ENCODE measurements at regions not wholly inside any gene's neighbourhood (a gene's known extent, or its start where the extent isn't known, plus 50 kb on each side); places are given as distances from the start of the nearest gene placed in this dataset.

DNA sequence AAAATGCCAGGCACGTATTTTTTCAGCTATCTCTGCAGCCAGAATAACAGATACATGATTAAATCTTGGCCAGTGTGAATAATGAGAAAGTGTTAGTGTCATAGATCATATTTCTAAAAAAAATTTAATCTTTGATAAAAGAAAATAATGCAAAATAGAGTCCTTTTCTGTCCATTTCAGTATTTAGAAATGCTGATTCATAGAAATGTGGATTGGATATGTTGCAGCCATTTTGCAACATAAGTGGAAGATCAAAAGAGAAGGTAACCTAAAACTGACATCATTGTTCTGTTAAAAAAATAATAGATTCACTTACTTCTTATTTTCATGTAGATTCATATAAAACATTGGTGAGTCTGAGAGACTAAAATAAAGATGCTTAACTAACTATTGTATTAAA is 1010.3 kb downstream of the LRFN5 start:
- no peak for DNase-seq (ENCODE audit: low read depth)

DNA sequence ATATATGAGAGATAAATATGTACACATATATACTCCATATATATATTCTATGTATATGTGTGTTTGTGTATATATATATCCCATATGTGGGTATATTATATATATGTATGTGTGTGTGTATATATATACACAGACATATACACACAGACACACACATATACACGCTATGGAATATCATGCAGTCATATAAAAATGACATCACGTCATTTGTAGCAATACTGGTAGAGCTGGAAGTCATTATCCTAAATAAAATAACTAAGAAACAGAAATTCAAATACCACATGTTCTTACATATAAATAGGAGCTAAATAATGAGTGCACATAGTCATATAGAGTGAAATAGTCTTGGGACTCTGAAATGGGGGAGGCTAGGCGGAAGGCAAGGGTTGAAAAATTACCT is 1000.2 kb downstream of the LRFN5 start:
- DNase-seq (ENCODE audit: low read depth), result no peak

- DNase-seq (ENCODE audit: low read depth), result no peak
Observed at GRCh38 chr14:42602336-42602845, 995.7 kb downstream of the LRFN5 start.

DNA sequence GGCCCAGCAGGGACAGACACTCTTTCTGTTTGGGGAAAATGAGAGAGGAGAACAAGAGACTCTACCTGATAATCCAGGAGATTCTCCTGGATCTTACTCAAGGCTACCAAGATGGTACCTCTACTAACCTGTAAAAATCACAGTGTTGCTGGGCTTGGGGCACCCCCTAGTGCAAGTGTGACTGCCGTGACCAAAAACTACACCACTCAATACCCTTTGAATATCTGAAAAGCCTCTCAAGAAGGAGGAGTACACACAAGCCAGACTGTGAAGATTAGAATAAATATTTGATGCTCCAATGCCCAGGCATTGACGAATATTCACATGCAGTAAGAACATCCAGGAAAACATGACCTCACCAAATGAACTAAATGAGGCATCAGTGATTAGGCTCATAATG is 965.4 kb downstream of the LRFN5 start:
- no peak for DNase-seq (ENCODE audit: low read depth)

- DNase-seq (ENCODE audit: low read depth), result no peak
Observed at GRCh38 chr14:42569227-42569626, 962.6 kb downstream of the LRFN5 start.

GRCh38 chr14:42565556-42565955 is 958.9 kb downstream of the LRFN5 start:
- DNase-seq (ENCODE audit: low read depth), result no peak

DNA sequence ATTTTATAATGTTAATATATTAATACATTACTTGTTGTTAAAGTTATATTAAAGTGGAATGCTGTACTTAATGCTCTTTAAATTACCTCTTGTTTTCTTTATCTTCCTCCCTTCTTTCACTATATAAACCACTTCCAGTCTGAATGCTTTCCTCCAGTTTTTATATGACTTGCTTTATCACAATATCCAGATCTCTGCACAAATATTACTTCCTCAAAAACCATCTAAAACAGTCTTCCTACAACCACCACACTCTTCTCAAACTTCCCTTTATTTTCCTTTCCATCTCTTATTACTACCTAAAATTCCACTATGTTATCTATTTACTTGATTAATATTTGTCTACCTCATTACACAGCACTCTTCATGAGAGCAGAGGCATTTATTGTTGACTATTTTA is 956.6 kb downstream of the LRFN5 start:
- no peak for DNase-seq (ENCODE audit: low read depth)

- DNase-seq (ENCODE audit: low read depth), result no peak
Observed at GRCh38 chr14:42556551-42556950, 949.9 kb downstream of the LRFN5 start.

- no peak for DNase-seq (ENCODE audit: low read depth)
Observed at GRCh38 chr14:42555365-42555764, 948.7 kb downstream of the LRFN5 start.

DNA sequence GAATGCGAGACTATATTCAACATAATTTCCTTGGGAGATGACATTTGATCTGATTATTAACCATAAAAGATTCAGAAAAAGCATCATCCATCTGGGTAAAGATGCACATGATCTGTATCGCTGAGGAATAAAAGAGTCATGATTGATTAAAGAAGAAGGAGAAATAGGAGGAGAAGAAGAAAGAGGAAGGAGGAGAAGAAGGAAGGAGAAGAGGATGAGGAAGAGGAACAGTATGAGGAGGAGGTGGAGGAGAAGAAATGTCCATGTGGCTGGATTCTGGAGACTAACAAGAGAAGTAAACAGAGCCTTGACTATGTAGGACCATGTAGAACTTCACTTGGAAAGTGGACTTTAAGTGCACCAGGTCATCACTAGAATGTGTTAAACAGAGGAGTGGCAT is 947.4 kb downstream of the LRFN5 start:
- no peak for DNase-seq (ENCODE audit: low read depth)

DNA sequence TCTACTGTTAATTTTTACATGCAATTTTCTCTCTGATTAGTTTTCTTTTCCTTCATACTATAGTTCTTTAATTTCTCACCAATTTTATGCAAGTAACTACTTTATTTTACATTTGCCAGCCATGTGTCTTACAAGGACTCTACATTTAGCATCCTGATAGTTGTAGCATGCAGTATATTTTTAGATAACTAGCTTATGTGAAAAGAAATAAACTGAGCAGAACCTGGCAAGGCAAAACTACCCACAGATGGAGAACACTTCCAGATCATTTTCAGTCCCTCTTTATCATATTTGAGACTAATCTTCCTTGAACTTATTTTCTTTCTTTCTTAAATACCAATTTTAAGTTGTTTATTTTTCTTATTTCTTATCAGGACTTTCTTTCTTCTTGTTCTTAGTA is 943.6 kb downstream of the LRFN5 start:
- no peak for DNase-seq (ENCODE audit: low read depth)

- no peak for DNase-seq (ENCODE audit: low read depth)
Observed at GRCh38 chr14:42548349-42548748, 941.7 kb downstream of the LRFN5 start.

GRCh38 chr14:42545636-42546035 is 939.0 kb downstream of the LRFN5 start:
- no peak for DNase-seq (ENCODE audit: low read depth)

GRCh38 chr14:42541535-42542001 is 934.9 kb downstream of the LRFN5 start:
- no peak for DNase-seq (ENCODE audit: low read depth)

DNA sequence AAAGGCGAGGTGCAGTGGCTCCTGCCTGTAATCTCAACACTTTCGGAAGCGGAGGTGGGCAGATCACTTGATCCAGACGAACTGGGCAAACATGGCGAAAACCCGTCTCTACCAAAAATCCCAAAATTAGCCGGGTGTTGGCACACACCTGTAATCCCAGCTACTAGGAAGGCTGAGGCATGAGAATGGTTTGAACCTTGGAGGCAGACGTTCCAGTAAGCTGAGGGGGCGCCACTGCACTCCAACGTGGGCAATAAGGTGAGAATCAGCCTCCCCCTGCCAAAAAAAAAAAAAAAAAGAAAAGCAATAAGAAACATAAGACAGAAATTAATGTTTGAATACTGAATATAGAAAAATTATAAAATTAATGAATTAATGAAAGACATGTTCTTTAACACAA is 928.7 kb downstream of the LRFN5 start:
- DNase-seq (ENCODE audit: low read depth), result no peak

GRCh38 chr14:42533476-42533875 is 926.8 kb downstream of the LRFN5 start:
- no peak for DNase-seq (ENCODE audit: low read depth)

DNA sequence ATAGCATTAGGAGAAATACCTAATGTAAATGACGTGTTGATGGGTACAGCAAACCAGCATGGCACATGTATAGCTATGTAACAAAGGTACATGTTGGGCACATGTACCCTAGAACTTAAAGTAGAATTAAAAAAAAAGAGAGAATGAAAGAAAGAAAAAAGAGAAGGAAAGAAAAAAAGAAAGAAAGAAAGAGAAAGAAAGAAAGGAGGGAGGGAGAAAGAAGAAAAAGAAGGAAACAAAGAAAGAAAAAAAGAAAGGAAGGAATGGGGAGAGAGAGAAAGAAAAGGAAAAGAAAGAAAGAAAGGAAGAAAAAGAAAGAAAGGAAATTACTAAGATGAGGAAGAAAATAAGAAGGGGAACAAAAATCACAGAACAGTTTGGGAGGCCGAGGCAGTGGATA is 925.5 kb downstream of the LRFN5 start:
- DNase-seq (ENCODE audit: low read depth), result no peak

DNA sequence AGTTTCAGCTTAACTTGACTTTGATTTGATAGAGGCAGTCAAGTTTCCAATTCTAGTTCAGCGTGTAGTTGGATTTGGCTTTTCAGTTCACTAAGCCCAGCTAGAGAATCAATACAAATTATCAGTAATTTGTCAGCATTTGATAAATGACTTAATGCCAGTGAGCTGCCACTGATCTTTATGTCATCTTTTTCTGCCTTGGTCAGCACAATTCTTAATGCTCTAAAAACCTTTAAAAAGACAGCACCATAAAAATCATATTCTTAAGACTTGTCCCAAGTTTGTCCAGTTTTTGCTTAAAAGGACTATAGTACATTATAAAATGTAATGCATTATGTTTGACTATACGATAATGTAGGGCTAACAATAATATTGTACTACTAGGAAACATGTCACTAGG is 920.5 kb downstream of the LRFN5 start:
- no peak for DNase-seq (ENCODE audit: low read depth)

DNA sequence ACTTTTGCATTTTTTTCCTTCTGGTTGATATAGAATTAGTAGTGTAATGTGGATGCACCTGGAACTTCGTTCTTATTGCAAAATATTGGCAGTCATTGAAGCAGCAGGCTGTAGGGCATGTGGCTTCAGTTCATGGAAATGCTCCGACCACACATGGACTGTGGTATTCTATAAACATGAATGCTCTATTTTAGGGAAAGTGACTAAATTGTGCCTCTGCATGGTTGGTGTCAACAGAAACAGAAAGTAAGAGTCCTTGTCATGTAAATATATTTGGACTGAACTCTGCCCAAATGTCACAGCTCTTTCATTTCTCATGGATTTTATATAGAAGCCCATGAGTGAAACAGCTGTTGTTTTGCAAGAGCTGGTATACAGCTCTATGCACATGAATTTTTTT is 917.0 kb downstream of the LRFN5 start:
- no peak for DNase-seq (ENCODE audit: low read depth)

GRCh38 chr14:42517806-42518500 is 911.3 kb downstream of the LRFN5 start:
- DNase-seq (ENCODE audit: low read depth), result no peak

DNA sequence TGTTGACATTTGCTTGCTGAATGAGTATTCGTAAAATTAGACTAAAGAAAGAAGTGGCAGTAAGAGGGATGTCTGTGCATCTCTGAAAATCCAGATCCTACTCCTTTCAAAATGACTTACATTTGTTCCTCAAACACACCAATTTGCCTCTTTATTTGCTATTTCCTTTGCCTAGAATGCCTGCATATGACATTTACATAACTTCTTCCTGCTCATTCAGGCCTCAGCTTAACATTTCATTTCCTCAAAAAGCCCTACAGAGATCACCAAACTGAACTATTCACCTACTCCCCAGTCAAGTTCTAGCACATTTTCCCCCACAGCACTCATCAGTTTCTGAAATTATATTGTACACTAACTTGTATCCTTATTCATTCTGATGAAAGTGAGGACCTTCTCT is 907.2 kb downstream of the LRFN5 start:
- no peak for DNase-seq (ENCODE audit: low read depth)

GRCh38 chr14:42510071-42510470 is 903.4 kb downstream of the LRFN5 start:
- no peak for DNase-seq (ENCODE audit: low read depth)

DNA sequence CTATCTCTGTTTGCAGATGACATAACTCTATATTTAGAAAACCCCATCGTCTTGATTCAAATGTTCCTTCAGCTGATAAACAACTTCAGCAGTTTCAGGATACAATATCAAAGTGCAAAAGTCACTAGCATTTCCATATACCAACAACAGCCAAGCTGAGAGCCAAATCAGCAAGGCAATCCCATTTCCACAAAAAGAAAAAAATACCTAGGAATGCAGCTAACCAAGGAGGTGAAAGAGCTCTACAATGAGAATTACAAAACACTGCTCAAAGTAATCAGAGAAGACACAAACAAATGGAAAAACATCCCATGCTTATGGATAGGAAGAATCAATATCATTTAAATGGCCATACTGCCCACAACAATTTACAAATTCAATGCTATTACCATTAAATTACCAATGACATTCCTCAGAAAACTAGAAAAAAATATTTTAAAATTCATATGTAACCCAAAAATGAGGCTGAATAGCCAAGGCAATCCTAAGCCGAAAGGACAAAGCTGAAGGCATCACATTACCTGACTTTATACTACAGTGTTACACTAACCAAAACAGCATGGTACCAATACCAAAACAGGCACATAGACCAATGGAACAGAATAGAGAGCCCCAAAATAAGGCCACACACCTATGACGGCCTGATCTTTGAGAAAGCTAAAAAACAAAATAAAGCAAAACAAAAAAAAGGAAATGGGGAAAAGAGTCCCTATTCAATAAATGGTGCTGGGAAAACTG is 901.7 kb downstream of the LRFN5 start:
- DNase-seq (ENCODE audit: low read depth), result no peak

- no peak for DNase-seq (ENCODE audit: low read depth)
Observed at GRCh38 chr14:42504433-42504832, 897.8 kb downstream of the LRFN5 start.
